HS-5 (cell line): ENCODE measurements at regions not wholly inside any gene's neighbourhood (a gene's known extent, or its start where the extent isn't known, plus 50 kb on each side); places are given as distances from the start of the nearest gene placed in this dataset.
"Not testable (repeated sequence)": the region's sequence is repeated elsewhere in the genome, so short reads cannot be mapped to it uniquely, and the experiment has no call there.

Source experiments
- DNase-seq: peaks from one replicate; pipeline ENCODE4 v3.0.0-alpha.2; 2012; ENCODE audit warnings: low read depth

- DNase-seq: no peak
Measured at GRCh38 chr12:74595696-74596095, 58.1 kb downstream of the ATXN7L3B start.

- peak; percentile 55 for DNase-seq
Measured at GRCh38 chr12:74598819-74599218, 61.2 kb downstream of the ATXN7L3B start.

- DNase-seq: no peak
Measured at GRCh38 chr12:74599932-74600331, 62.3 kb downstream of the ATXN7L3B start.

GRCh38 chr12:74600817-74601216, 63.2 kb downstream of the ATXN7L3B start:
- DNase-seq: not testable (repeated sequence)

GRCh38 chr12:74602881-74603672, 65.4 kb downstream of the ATXN7L3B start:
- no peak for DNase-seq

GRCh38 chr12:74608231-74608775, 70.7 kb downstream of the ATXN7L3B start:
- no peak for DNase-seq

GRCh38 chr12:74610711-74611110, 73.1 kb downstream of the ATXN7L3B start:
- DNase-seq: no peak

GRCh38 chr12:74614426-74614825, 76.8 kb downstream of the ATXN7L3B start:
- no peak for DNase-seq

- DNase-seq: no peak
Measured at GRCh38 chr12:74619084-74619483, 81.4 kb downstream of the ATXN7L3B start.

- DNase-seq: no peak
Measured at GRCh38 chr12:74619884-74620283, 82.2 kb downstream of the ATXN7L3B start.

- no peak for DNase-seq
Measured at GRCh38 chr12:74620921-74621320, 83.3 kb downstream of the ATXN7L3B start.

GRCh38 chr12:74624201-74624600, 86.6 kb downstream of the ATXN7L3B start:
- DNase-seq: no peak

GRCh38 chr12:74626397-74626796, 88.8 kb downstream of the ATXN7L3B start:
- no peak for DNase-seq

- DNase-seq: no peak
Measured at GRCh38 chr12:74641262-74641661, 103.6 kb downstream of the ATXN7L3B start.

GRCh38 chr12:74641694-74642093, 104.1 kb downstream of the ATXN7L3B start:
- no peak for DNase-seq

GRCh38 chr12:74644681-74645080, 107.0 kb downstream of the ATXN7L3B start:
- DNase-seq: no peak

- no peak for DNase-seq
Measured at GRCh38 chr12:74646831-74647230, 109.2 kb downstream of the ATXN7L3B start.

- no peak for DNase-seq
Measured at GRCh38 chr12:74647256-74647655, 109.6 kb downstream of the ATXN7L3B start.

GRCh38 chr12:74656251-74656650, 118.6 kb downstream of the ATXN7L3B start:
- DNase-seq: no peak

GRCh38 chr12:74660442-74660841, 122.8 kb downstream of the ATXN7L3B start:
- no peak for DNase-seq

GRCh38 chr12:74663958-74664357, 126.3 kb downstream of the ATXN7L3B start:
- DNase-seq: no peak

GRCh38 chr12:74665690-74666089, 128.1 kb downstream of the ATXN7L3B start:
- DNase-seq: no peak

- DNase-seq: no peak
Measured at GRCh38 chr12:74671421-74671820, 133.8 kb downstream of the ATXN7L3B start.

GRCh38 chr12:74676955-74677354, 139.3 kb downstream of the ATXN7L3B start:
- not testable (repeated sequence) for DNase-seq
